ENCODE measurements at regions not wholly inside any gene's neighbourhood (a gene's known extent, or its start where the extent isn't known, plus 50 kb on each side); places are given as distances from the start of the nearest gene placed in this dataset.

GRCh38 chr16:72565106-72565505 lies 393.2 kb upstream of the PMFBP1 start:
- TF ChIP-seq, protein P1, sequence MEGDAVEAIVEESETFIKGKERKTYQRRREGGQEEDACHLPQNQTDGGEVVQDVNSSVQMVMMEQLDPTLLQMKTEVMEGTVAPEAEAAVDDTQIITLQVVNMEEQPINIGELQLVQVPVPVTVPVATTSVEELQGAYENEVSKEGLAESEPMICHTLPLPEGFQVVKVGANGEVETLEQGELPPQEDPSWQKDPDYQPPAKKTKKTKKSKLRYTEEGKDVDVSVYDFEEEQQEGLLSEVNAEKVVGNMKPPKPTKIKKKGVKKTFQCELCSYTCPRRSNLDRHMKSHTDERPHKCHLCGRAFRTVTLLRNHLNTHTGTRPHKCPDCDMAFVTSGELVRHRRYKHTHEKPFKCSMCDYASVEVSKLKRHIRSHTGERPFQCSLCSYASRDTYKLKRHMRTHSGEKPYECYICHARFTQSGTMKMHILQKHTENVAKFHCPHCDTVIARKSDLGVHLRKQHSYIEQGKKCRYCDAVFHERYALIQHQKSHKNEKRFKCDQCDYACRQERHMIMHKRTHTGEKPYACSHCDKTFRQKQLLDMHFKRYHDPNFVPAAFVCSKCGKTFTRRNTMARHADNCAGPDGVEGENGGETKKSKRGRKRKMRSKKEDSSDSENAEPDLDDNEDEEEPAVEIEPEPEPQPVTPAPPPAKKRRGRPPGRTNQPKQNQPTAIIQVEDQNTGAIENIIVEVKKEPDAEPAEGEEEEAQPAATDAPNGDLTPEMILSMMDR (IDR thresholded peaks at IDR 0.05), result no peak
- TF ChIP-seq POLR2A (IDR thresholded peaks at IDR 0.05), result no peak
